ENCODE measurements at regions not wholly inside any gene's neighbourhood (a gene's known extent, or its start where the extent isn't known, plus 50 kb on each side); places are given as distances from the start of the nearest gene placed in this dataset.

- Histone ChIP-seq H3K79me2 (ENCODE audit: insufficient read depth, low read length) (no peaks in the 10 kb centered on the region), H3K4me3 (ENCODE audit: insufficient read depth, low read length) (no peak overlapping the region), H2AFZ (ENCODE audit: low read length) (no peak overlapping the region), H3K4me1 (ENCODE audit: insufficient read depth, low read length) (no peaks in the 10 kb centered on the region), H3K27me3 (ENCODE audit: insufficient read depth, low read length) (no peaks in the 10 kb centered on the region), H3K9me3 (ENCODE audit: low read depth, low read length) (no peaks in the 10 kb centered on the region), H4K20me1 (ENCODE audit: insufficient read depth, low read length) (no peaks in the 10 kb centered on the region), H3K4me2 (ENCODE audit: insufficient read depth, low read length) (no peak overlapping the region), H3K36me3 (ENCODE audit: insufficient read depth, low read length) (no peaks in the 10 kb centered on the region), H3K27ac (ENCODE audit: low read depth, low read length) (no peak overlapping the region)
- TF ChIP-seq, protein P1, sequence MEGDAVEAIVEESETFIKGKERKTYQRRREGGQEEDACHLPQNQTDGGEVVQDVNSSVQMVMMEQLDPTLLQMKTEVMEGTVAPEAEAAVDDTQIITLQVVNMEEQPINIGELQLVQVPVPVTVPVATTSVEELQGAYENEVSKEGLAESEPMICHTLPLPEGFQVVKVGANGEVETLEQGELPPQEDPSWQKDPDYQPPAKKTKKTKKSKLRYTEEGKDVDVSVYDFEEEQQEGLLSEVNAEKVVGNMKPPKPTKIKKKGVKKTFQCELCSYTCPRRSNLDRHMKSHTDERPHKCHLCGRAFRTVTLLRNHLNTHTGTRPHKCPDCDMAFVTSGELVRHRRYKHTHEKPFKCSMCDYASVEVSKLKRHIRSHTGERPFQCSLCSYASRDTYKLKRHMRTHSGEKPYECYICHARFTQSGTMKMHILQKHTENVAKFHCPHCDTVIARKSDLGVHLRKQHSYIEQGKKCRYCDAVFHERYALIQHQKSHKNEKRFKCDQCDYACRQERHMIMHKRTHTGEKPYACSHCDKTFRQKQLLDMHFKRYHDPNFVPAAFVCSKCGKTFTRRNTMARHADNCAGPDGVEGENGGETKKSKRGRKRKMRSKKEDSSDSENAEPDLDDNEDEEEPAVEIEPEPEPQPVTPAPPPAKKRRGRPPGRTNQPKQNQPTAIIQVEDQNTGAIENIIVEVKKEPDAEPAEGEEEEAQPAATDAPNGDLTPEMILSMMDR (IDR thresholded peaks at IDR 0.05; ENCODE audit: extremely low read depth, low read depth, low read length): no peak
- DNase-seq (ENCODE audit: insufficient read length, low spot score, missing footprints): no peak
Measured at GRCh38 chr2:211170843-211171242, 614.4 kb downstream of the CPS1 start.

DNA sequence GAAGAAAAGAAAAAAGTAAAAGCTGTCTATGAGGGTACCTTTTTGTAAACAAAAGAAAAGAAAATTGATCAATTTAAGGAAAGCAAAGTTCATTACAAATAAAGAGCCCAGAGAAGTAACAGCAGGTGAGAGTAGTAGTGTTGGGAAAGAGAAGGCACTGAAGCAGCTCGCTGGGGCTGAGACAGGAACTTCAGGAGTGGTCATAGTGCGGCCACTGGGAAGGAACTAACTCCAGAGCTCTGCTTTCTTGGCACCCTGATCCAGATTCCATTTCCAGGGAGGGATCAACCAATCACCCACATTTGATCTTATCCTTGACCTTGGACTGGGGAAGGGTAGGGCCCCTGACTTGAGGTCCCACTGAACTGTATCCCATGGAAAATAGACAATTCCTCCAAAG, 617.6 kb downstream of the CPS1 start:
- Histone ChIP-seq H3K79me2 (ENCODE audit: insufficient read depth, low read length) (no peaks in the 10 kb centered on the region), H3K4me3 (ENCODE audit: insufficient read depth, low read length) (no peak overlapping the region), H2AFZ (ENCODE audit: low read length) (no peak overlapping the region), H3K9me3 (ENCODE audit: low read depth, low read length) (no peaks in the 10 kb centered on the region), H3K4me1 (ENCODE audit: insufficient read depth, low read length) (no peaks in the 10 kb centered on the region), H3K27me3 (ENCODE audit: insufficient read depth, low read length) (no peaks in the 10 kb centered on the region), H3K4me2 (ENCODE audit: insufficient read depth, low read length) (no peak overlapping the region), H4K20me1 (ENCODE audit: insufficient read depth, low read length) (no peaks in the 10 kb centered on the region), H3K36me3 (ENCODE audit: insufficient read depth, low read length) (no peaks in the 10 kb centered on the region), H3K27ac (ENCODE audit: low read depth, low read length) (no peak overlapping the region)
- TF ChIP-seq, protein P1 (IDR thresholded peaks at IDR 0.05; ENCODE audit: extremely low read depth, low read depth, low read length): no peak
- no peak for DNase-seq (ENCODE audit: insufficient read length, low spot score, missing footprints)

DNA sequence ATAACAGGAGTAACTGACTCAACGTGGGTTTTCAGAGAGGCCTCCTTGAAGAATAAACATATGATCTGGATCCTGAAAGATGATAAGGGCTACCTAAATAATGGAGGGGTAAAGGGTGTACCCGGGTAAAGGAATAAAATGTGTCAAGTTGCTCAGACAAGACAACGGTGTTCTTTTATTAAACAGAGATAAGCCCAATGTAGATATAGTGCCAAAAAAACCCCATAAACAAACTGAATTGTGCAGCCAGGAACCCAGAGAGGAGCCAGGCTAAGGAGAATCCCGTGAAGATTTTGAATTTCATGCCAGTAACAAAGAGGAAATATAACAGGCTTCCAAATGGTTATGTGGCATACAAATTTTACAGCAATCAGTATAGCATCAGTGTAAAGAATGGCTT, 618.2 kb downstream of the CPS1 start:
- no peak overlapping the region for H3K4me2 ChIP-seq (ENCODE audit: insufficient read depth, low read length)
- no peak for DNase-seq (ENCODE audit: insufficient read length, low spot score, missing footprints)
- TF ChIP-seq, protein P1 (IDR thresholded peaks at IDR 0.05; ENCODE audit: extremely low read depth, low read depth, low read length): no peak
- H3K27me3 ChIP-seq (ENCODE audit: insufficient read depth, low read length): no peaks in the 10 kb centered on the region
- no peaks in the 10 kb centered on the region for H3K9me3 ChIP-seq (ENCODE audit: low read depth, low read length)
- H4K20me1 ChIP-seq (ENCODE audit: insufficient read depth, low read length): no peaks in the 10 kb centered on the region
- H2AFZ ChIP-seq (ENCODE audit: low read length): no peak overlapping the region
- no peak overlapping the region for H3K4me3 ChIP-seq (ENCODE audit: insufficient read depth, low read length)
- H3K4me1 ChIP-seq (ENCODE audit: insufficient read depth, low read length): no peaks in the 10 kb centered on the region
- H3K27ac ChIP-seq (ENCODE audit: low read depth, low read length): no peak overlapping the region
- H3K79me2 ChIP-seq (ENCODE audit: insufficient read depth, low read length): no peaks in the 10 kb centered on the region
- no peaks in the 10 kb centered on the region for H3K36me3 ChIP-seq (ENCODE audit: insufficient read depth, low read length)

- H3K36me3 ChIP-seq (ENCODE audit: insufficient read depth, low read length): no peaks in the 10 kb centered on the region
- DNase-seq (ENCODE audit: insufficient read length, low spot score, missing footprints): peak; percentile 30
- H3K4me3 ChIP-seq (ENCODE audit: insufficient read depth, low read length): no peak overlapping the region
- H3K9me3 ChIP-seq (ENCODE audit: low read depth, low read length): no peaks in the 10 kb centered on the region
- no peak overlapping the region for H3K27ac ChIP-seq (ENCODE audit: low read depth, low read length)
- H4K20me1 ChIP-seq (ENCODE audit: insufficient read depth, low read length): no peaks in the 10 kb centered on the region
- H3K4me2 ChIP-seq (ENCODE audit: insufficient read depth, low read length): no peak overlapping the region
- TF ChIP-seq, protein P1 (IDR thresholded peaks at IDR 0.05; ENCODE audit: extremely low read depth, low read depth, low read length): no peak
- no peaks in the 10 kb centered on the region for H3K4me1 ChIP-seq (ENCODE audit: insufficient read depth, low read length)
- H2AFZ ChIP-seq (ENCODE audit: low read length): no peak overlapping the region
- H3K27me3 ChIP-seq (ENCODE audit: insufficient read depth, low read length): no peaks in the 10 kb centered on the region
- no peaks in the 10 kb centered on the region for H3K79me2 ChIP-seq (ENCODE audit: insufficient read depth, low read length)
Measured at GRCh38 chr2:211175956-211176355, 619.6 kb downstream of the CPS1 start.

Data from osteoblast (primary cell).